Right lung (tissue), 2 donors: ENCODE measurements at regions not wholly inside any gene's neighbourhood (a gene's known extent, or its start where the extent isn't known, plus 50 kb on each side); places are given as distances from the start of the nearest gene placed in this dataset.
A peak's percentile ranks its signal among the peaks of the same experiment; 100 is the strongest.
"Not testable (repeated sequence)": the region's sequence is repeated elsewhere in the genome, so short reads cannot be mapped to it uniquely, and the experiment has no call there.

ENCODE experiments used
- DNase-seq, 2 donors: peaks; one replicate each; pipeline ENCODE4 v3.0.0-alpha.2; 2013

GRCh38 chr5:111942661-111943401 is 185.8 kb upstream of the NREP start:
- DNase-seq = no peak

DNA sequence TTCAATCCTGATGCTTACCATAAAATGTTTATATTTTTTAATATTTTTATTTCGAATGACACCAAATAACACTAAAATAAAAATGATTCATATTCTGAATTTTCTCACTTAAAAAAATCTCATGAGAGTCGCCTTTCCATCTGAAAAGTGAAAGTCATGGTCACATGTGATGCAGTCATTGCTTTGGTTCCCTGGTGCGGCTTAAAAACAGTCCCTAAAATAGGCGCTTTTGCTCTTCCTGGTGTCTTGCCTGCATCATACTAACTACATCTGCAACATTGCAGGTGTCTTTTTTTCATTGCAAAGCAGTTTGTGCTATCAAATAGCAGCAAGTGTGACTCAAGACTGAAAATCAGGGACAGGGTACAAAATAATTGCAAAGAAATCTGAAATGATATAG is 185.2 kb upstream of the NREP start:
- DNase-seq = no peak

- DNase-seq = peak in 1 of 2 donors; percentile 17
Measured at GRCh38 chr5:111937094-111937493, 180.1 kb upstream of the NREP start.

DNA sequence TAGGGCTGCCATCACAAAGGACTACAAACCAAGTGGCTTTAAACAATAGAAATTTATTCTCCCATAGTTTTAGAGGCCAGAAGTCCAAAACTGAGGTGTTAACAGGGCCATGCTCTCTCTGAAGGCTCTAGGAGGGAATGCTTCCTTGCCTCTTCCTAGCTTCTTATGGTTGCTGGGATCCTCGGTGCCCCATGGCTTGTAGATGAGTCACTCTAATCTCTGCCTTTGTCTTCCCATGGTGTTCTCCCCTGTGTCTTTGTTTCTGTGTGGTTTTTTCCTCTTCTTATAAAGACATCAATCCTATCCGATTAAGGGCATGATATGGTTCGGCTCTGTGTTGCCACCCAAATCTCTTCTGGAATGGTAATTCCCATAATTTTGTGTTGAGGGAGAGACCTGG is 178.8 kb upstream of the NREP start:
- no peak for DNase-seq

- no peak for DNase-seq
Measured at GRCh38 chr5:111935009-111935408, 178.0 kb upstream of the NREP start.

DNA sequence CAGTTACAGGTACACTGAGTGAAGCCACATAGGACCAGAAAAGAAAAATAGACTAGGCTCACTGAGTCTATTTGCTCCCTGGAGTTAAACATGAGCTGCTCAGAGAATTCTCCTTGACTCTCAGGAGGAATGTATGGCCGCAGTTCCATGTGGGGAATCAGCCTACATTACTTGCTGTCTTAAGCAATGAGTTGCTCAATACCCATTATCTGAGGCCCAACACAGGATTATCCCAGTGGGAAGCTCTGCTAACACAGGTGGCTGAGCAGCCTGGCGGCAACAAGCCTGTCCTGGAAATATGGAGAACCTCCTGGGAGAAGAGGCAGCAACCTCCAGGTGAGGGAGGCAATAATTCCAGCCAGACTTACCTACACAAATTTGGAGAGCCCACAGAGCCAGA is 177.5 kb upstream of the NREP start:
- no peak for DNase-seq

- no peak for DNase-seq
Measured at GRCh38 chr5:111933086-111933485, 176.1 kb upstream of the NREP start.

- no peak for DNase-seq
Measured at GRCh38 chr5:111932628-111933027, 175.6 kb upstream of the NREP start.

GRCh38 chr5:111932199-111932598 is 175.2 kb upstream of the NREP start:
- DNase-seq = no peak

- no peak for DNase-seq
Measured at GRCh38 chr5:111931655-111932054, 174.7 kb upstream of the NREP start.

DNA sequence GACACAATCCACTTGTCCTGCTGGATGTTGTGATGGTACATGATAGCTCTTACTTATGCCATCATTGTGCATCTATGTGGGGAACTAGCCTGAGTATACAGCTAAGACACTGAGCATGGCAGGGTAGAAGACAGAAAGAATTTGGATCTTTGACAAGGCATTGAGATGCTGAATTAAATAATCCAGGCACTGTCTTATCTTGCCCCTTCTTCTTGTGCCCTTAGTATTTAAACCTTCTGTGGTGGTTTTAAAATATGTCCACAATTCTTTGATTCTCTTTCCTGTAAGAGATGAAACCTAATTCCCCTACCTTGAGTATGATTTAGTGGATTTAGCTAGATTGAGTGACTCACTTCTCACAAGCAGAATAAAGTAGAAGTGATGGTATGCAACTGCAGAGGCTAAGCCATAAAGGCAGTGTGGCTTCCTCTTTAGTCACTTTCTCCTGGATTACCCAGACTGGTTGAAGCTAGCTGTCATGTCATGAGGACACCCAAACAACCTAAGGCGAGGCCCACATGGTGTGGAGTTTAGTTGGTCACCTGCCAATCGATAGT is 174.0 kb upstream of the NREP start:
- no peak for DNase-seq

DNA sequence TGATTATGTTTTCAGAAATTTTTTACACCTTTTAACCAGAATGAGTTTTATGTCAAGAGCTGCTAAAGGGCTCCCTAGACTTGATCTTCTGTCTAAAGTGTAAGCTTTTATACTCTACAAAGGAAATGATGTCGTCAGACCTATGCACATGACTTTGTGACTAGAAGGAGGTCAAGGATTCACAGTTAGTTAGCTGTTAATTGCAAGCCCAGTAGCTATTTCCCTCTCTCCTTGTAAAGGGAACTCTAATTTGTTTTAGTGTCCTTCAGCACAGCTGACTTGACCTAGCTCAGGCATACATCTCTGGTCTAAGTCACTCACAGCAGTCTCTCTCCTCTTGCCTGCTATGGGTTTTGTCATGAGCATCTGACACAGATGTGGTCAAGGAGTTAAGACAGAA is 173.5 kb upstream of the NREP start:
- DNase-seq = no peak

GRCh38 chr5:111929867-111930266 is 172.9 kb upstream of the NREP start:
- DNase-seq = peak in 1 of 2 donors; percentile 23

- DNase-seq = no peak
Measured at GRCh38 chr5:111929261-111929660, 172.3 kb upstream of the NREP start.

- no peak for DNase-seq
Measured at GRCh38 chr5:111928511-111928910, 171.5 kb upstream of the NREP start.

DNA sequence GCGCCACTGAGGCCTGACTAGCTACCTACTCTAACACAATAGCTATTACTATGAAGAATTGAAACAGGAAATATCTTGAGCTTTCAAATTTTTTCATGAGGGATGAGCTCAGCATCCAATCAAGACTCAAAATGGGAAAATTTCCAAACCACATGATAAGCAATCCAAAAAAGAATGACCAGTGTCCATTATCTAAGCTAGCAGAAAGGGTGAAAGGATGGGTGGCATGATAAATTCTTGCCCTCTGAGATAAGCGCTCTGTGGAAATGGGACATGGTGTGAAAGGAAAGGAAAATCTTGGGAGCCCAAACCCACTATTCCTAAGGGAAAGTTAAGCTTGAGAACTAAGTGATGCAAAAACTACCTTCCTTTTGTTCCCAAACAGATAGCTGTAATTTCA is 170.2 kb upstream of the NREP start:
- DNase-seq = no peak

DNA sequence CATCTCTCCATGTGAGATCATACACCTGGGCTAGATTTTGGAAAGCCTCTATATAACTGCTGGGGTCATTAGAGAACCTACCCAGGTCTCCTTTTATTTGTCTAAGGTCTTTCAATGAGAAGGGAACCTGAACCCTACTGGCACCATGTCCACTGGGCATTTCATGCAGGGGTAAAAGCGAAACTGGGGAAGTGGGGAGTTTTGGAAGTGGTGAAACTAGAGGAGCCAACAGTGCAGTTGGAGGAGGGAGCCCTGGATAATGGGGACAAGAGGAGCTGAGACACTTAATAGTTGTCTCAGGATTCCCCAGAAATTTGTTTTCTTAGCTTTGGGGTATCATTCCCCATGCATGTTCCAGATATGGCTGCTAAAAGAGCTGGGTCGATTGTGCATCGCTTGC is 169.0 kb upstream of the NREP start:
- DNase-seq = no peak

GRCh38 chr5:111922344-111922743 is 165.3 kb upstream of the NREP start:
- DNase-seq = no peak

GRCh38 chr5:111921691-111922090 is 164.7 kb upstream of the NREP start:
- DNase-seq = not testable (repeated sequence)

GRCh38 chr5:111914966-111915636 is 158.1 kb upstream of the NREP start:
- DNase-seq = no peak

GRCh38 chr5:111902436-111902835 is 145.4 kb upstream of the NREP start:
- no peak for DNase-seq

DNA sequence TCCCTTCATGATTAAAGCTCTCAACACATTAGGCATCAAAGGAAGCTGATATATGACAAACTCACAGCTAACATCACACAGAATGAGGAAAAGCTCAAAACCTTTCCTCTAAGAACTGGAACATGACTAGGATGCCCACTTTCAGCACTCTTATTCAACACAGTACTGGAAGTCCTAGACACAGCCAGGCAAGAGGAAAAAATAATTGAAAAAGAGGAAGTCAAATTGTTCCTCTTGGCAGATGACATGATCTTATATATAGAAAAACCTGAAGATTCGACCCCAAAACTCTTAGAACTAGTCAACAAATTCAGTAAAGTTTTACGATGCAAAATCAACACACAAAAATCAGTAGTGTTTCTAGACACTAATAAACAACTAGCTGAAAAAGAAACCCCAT is 144.3 kb upstream of the NREP start:
- no peak for DNase-seq

DNA sequence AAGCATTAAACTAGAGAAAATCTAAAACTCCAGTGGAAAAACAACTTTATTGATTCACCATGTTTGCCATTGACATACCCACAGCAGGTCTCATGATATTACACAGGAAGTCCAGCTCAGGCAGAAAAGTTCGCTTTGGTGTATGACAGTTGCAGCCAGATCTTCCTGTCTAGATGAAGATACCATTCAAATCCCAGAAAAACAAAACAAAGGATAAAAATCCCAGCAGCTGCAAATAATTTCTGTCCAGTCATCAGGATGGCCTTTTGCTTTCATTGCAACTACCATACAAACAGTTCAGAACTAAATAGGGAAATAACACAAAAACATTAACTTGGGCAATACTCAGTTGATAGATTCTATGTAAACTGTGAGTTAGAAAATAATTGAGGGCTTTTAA is 136.0 kb upstream of the NREP start:
- DNase-seq = peak; percentile 33 to 39
